Spleen (tissue), 11 donors: ENCODE measurements at regions not wholly inside any gene's neighbourhood (a gene's known extent, or its start where the extent isn't known, plus 50 kb on each side); places are given as distances from the start of the nearest gene placed in this dataset.

Experiments used
- DNase-seq: peaks from one replicate; pipeline ENCODE4 v3.0.0-alpha.2; 2020
- H3K27ac ChIP-seq, 8 donors: fragments of 200-600 bp; sonication (generic) in 7 of 8; 1 replicate in 4 of 8; 2 replicates in 4 of 8; pipeline versions ENCODE4 v1.5.0 to v1.8.0; 2016 to 2021; ENCODE audit warnings: inconsistent platforms in 4 of 8, mild to moderate bottlenecking in 4 of 8, moderate library complexity in 1 of 8
- H3K27me3 ChIP-seq, 7 donors: fragments of 200-600 bp; sonication (generic) in 6 of 7; replicated peaks in 1 of 7; 1 replicate in 4 of 7; 2 replicates in 3 of 7; pipeline versions ENCODE4 v1.5.0 to v1.8.0; 2016 to 2021; ENCODE audit warnings: inconsistent platforms in 3 of 7, mild to moderate bottlenecking in 1 of 7
- H3K36me3 ChIP-seq, 6 donors: fragments of 200-600 bp; sonication (generic) in 5 of 6; 1 replicate in 4 of 6; 2 replicates in 2 of 6; pipeline versions ENCODE4 v1.5.0 to v1.8.0; 2016 to 2021; ENCODE audit warnings: inconsistent platforms in 2 of 6
- H3K4me1 ChIP-seq, 6 donors: fragments of 200-600 bp; sonication (generic) in 5 of 6; 1 replicate in 3 of 6; 2 replicates in 3 of 6; pipeline versions ENCODE4 v1.5.0 to v1.8.0; 2016 to 2021; ENCODE audit warnings: inconsistent platforms in 3 of 6
- H3K4me3 ChIP-seq, 8 donors: fragments of 200-600 bp; sonication (generic) in 7 of 8; 1 replicate in 4 of 8; 2 replicates in 4 of 8; pipeline versions ENCODE4 v1.5.0 to v1.8.0; 2016 to 2021; ENCODE audit warnings: inconsistent platforms in 4 of 8, mild to moderate bottlenecking in 4 of 8, moderate library complexity in 2 of 8
- H3K9me3 ChIP-seq, 8 donors: fragments of 200-600 bp; sonication (generic) in 7 of 8; 1 replicate in 4 of 8; 2 replicates in 4 of 8; pipeline versions ENCODE4 v1.5.0 to v1.8.0; 2016 to 2021; ENCODE audit warnings: inconsistent platforms in 4 of 8
- CTCF ChIP-seq, 11 experiments: fragments of 200-600 bp in 7 of 11; fragments of 450-650 bp in 4 of 11; sonication (generic) in 4 of 11; IDR thresholded peaks in 8 of 11; conservative IDR thresholded peaks in 3 of 11; 1 replicate in 7 of 11; 2 replicates in 4 of 11; pipeline versions ENCODE4 v1.4.0 to v1.8.0; 2016 to 2021; ENCODE audit warnings: antibody characterized with exemption in 11 of 11, inconsistent platforms in 4 of 11, mild to moderate bottlenecking in 1 of 11
- POLR2A ChIP-seq, 3 donors: fragments of 450-650 bp; IDR thresholded peaks; one replicate each; pipeline ENCODE4 v1.5.1; 2017; ENCODE audit warnings: antibody characterized with exemption in 3 of 3, mild to moderate bottlenecking in 1 of 3
- POLR2AphosphoS5 ChIP-seq, 3 donors: sonication (generic); formaldehyde crosslinking; IDR thresholded peaks; one replicate each; pipeline ENCODE4 v1.5.1; 2017; ENCODE audit warnings: antibody characterized with exemption in 3 of 3
- WGBS, 5 donors: extraction: QIAGEN DNeasy Blood & Tissue Kit in 3 of 5; methylation state at CpG; one replicate each; pipeline versions ENCODE4 v1.1.5 to v1.1.7; 2013 to 2018; 5-methylcytosine and 5-hydroxymethylcytosine counted together
- intact Hi-C: fragments of 100-400 bp; cut with DNase I; formaldehyde crosslinking; loops from one replicate; pipeline ENCODE4 v1.15.0; 2023; ENCODE audit warnings: low total_unique reads
- donor health status: healthy with polysubstance abuse.
- donor health status: DM: no; HTN: no; CAD: no; lungs with moderate emphysema.
- donor health status: DM: no; HTN: no; CAD: no.
- donor health status: Bipolar disorder and iron deficiency.
- donor health status: healthy.
- donor health status: DM: no; HTN: no; CAD: no.
- donor health status: DM: yes; HTN: yes; CAD: no.

GRCh38 chr21:22898051-22898665, 1899.9 kb downstream of the NCAM2 start:
- Histone ChIP-seq H3K4me3 (no peak overlapping the region), H3K27ac (no peak overlapping the region), H3K36me3 (no peaks in the 10 kb centered on the region), H3K27me3 (no peaks in the 10 kb centered on the region), H3K4me1 (no peaks in the 10 kb centered on the region), H3K9me3 (no peaks in the 10 kb centered on the region)
- intact Hi-C loops, result no loop called here
- no peak for DNase-seq
- TF ChIP-seq CTCF (IDR thresholded peaks at IDR 0.05 in 8 of 11, conservative IDR thresholded peaks at IDR 0.05 in 3 of 11) (no peak), POLR2AphosphoS5 (IDR thresholded peaks at IDR 0.05) (no peak), POLR2A (IDR thresholded peaks at IDR 0.05) (no peak)
- WGBS, 5 donors, result 54 to 64% (median 61%) methylated on average over 5 of the region's 5 CpGs

- Histone ChIP-seq H3K4me1 (no peaks in the 10 kb centered on the region), H3K9me3 (no peaks in the 10 kb centered on the region), H3K27me3 (no peaks in the 10 kb centered on the region), H3K36me3 (no peaks in the 10 kb centered on the region), H3K4me3 (no peak overlapping the region), H3K27ac (no peak overlapping the region)
- WGBS, 5 donors, result 4 to 24% (median 9%) methylated on average over 2 of the region's 2 CpGs
- intact Hi-C loops, result no loop called here
- TF ChIP-seq POLR2A (IDR thresholded peaks at IDR 0.05), result no peak
- no peak for TF ChIP-seq POLR2AphosphoS5 (IDR thresholded peaks at IDR 0.05)
- TF ChIP-seq CTCF (IDR thresholded peaks at IDR 0.05 in 8 of 11, conservative IDR thresholded peaks at IDR 0.05 in 3 of 11), result no peak
- no peak for DNase-seq
These were observed 1902.3 kb downstream of the NCAM2 start for GRCh38 chr21:22900490-22900889.

GRCh38 chr21:22903851-22904250, 1905.6 kb downstream of the NCAM2 start:
- Histone ChIP-seq H3K27me3 (no peaks in the 10 kb centered on the region), H3K9me3 (no peaks in the 10 kb centered on the region), H3K36me3 (no peaks in the 10 kb centered on the region), H3K4me1 (no peaks in the 10 kb centered on the region), H3K4me3 (no peak overlapping the region), H3K27ac (no peak overlapping the region)
- no peak for DNase-seq
- TF ChIP-seq POLR2AphosphoS5 (IDR thresholded peaks at IDR 0.05) (no peak), CTCF (IDR thresholded peaks at IDR 0.05 in 8 of 11, conservative IDR thresholded peaks at IDR 0.05 in 3 of 11) (no peak), POLR2A (IDR thresholded peaks at IDR 0.05) (no peak)
- intact Hi-C loops, result no loop called here

GRCh38 chr21:22904385-22904784, 1906.2 kb downstream of the NCAM2 start:
- H3K27ac ChIP-seq, result no peak overlapping the region
- DNase-seq, result no peak
- H3K36me3 ChIP-seq, result no peaks in the 10 kb centered on the region
- intact Hi-C loops, result no loop called here
- TF ChIP-seq CTCF (IDR thresholded peaks at IDR 0.05 in 8 of 11, conservative IDR thresholded peaks at IDR 0.05 in 3 of 11) (no peak), POLR2AphosphoS5 (IDR thresholded peaks at IDR 0.05) (no peak), POLR2A (IDR thresholded peaks at IDR 0.05) (no peak)
- H3K4me3 ChIP-seq, result no peak overlapping the region
- no peaks in the 10 kb centered on the region for H3K4me1 ChIP-seq
- H3K27me3 ChIP-seq, result no peaks in the 10 kb centered on the region
- H3K9me3 ChIP-seq, result no peaks in the 10 kb centered on the region
- 66 to 82% (median 72%) methylated on average over 4 of the region's 4 CpGs for WGBS, 5 donors
